B cell (primary cell): ENCODE measurements at regions not wholly inside any gene's neighbourhood (a gene's known extent, or its start where the extent isn't known, plus 50 kb on each side); places are given as distances from the start of the nearest gene placed in this dataset.

Experiments used
- EZH2 ChIP-seq: IDR thresholded peaks from 2 replicates; pipeline ENCODE4 v1.6.1; 2012; ENCODE audit warnings: borderline replicate concordance, low read depth, mild to moderate bottlenecking, moderate library complexity, low read length; ENCODE audit not compliant: insufficient read depth, poor library complexity, severe bottlenecking
- TF ChIP-seq, protein P1 (sequence below): fragments of 200-600 bp; IDR thresholded peaks from one replicate; pipeline ENCODE4 v1.8.0; 2022; ENCODE audit warnings: antibody characterized with exemption, mild to moderate bottlenecking

DNA sequence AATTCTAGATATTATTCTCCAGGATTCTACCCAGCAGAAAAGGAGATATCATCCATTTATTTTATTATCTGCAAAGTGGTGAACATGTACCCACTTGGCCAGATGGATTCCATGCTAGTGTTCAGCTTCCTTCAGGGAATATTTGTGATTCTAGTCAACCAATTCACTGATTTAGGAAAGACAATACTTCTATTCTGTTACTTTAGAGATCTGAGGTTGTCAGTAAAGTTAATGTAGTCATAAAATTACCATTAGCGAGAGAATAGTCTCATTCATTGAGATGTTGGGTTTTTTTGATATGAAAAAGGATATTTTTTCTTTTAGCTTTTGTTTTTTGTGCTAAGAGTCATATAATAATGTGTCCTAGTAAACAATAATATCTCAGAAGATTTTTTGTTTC is 222.8 kb downstream of the CGGBP1 start:
- TF ChIP-seq, protein P1, sequence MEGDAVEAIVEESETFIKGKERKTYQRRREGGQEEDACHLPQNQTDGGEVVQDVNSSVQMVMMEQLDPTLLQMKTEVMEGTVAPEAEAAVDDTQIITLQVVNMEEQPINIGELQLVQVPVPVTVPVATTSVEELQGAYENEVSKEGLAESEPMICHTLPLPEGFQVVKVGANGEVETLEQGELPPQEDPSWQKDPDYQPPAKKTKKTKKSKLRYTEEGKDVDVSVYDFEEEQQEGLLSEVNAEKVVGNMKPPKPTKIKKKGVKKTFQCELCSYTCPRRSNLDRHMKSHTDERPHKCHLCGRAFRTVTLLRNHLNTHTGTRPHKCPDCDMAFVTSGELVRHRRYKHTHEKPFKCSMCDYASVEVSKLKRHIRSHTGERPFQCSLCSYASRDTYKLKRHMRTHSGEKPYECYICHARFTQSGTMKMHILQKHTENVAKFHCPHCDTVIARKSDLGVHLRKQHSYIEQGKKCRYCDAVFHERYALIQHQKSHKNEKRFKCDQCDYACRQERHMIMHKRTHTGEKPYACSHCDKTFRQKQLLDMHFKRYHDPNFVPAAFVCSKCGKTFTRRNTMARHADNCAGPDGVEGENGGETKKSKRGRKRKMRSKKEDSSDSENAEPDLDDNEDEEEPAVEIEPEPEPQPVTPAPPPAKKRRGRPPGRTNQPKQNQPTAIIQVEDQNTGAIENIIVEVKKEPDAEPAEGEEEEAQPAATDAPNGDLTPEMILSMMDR: no peak
- TF ChIP-seq EZH2: no peak
